Stimulated activated CD4-positive, alpha-beta T cell treated with anti-CD3 and anti-CD28 coated beads, Interleukin-1b, Interleukin-23, amount 100 ng/mL, for 24 hours (primary cell): ENCODE measurements at regions not wholly inside any gene's neighbourhood (a gene's known extent, or its start where the extent isn't known, plus 50 kb on each side); places are given as distances from the start of the nearest gene placed in this dataset.

Experiments used
- DNase-seq, 4 experiments: peaks; one replicate each; pipeline ENCODE4 v3.0.0-alpha.2; 2020; ENCODE audit warnings: low read depth in 4 of 4, low spot score in 1 of 4

- DNase-seq, result no peak
Observed at GRCh38 chr17:77454242-77455095, 313.7 kb downstream of the SEC14L1 start.

- no peak for DNase-seq
Observed at GRCh38 chr17:77455111-77455890, 314.5 kb downstream of the SEC14L1 start.

GRCh38 chr17:77455891-77456260 is 315.1 kb downstream of the SEC14L1 start:
- DNase-seq, result no peak

DNA sequence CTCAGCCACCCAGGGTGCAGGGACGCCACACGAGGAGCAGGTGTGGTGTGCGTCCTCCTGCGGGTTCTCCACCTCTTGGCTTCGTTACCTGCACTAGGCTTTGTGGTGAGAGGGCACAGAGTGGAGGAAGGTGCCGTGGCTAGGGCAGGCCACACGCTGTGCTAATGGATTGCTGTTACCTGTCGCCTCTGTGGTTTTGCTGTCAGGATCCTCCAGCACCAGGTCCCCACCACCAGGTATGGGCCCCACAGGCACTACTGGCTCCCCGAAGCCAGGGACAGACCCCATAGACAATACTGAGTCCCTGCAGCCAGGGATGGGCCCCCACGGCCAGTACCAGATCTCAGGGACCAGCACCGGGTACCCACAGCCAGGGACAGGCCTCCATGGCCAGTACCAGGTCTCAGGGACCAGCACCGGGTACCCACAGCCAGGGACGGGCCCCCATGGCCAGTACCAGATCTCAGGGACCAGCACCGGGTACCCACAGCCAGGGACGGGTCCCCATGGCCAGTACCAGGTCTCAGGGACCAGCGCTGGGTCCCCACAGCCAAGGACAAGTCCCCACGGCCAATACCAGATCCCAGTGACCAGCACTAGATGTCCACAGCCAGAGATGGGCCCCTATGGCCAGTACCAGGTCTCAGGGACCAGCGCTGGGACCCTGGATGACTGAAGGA is 315.6 kb downstream of the SEC14L1 start:
- no peak for DNase-seq

DNA sequence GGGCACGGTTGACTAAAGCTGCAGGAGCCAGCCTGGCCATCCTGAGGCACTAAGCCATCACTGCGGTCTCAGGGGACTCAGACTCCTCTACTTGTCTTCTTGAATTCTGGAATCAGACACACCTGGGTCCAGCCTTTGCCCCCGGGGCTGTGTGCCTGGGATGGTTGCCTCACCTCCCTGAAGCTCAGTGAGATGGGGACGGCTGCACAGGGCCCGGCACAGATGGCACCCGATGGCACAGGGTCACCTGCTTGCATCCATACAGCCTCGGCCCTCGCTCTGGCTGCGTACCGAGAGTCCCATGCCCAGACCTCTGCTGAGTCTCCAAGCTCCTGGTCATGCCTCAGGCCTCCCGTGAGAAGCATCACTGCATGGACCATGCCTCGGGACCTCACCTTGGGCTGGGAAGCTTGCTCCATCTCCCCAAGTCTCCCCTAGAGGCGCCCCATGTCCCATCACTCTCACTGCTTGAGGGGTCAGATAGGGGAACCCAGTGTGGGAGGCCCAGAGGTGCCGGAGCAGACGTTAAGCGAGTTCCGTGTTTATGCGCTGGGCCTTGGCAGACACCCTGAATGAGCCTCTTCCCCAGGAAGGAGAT is 316.3 kb downstream of the SEC14L1 start:
- no peak for DNase-seq

DNA sequence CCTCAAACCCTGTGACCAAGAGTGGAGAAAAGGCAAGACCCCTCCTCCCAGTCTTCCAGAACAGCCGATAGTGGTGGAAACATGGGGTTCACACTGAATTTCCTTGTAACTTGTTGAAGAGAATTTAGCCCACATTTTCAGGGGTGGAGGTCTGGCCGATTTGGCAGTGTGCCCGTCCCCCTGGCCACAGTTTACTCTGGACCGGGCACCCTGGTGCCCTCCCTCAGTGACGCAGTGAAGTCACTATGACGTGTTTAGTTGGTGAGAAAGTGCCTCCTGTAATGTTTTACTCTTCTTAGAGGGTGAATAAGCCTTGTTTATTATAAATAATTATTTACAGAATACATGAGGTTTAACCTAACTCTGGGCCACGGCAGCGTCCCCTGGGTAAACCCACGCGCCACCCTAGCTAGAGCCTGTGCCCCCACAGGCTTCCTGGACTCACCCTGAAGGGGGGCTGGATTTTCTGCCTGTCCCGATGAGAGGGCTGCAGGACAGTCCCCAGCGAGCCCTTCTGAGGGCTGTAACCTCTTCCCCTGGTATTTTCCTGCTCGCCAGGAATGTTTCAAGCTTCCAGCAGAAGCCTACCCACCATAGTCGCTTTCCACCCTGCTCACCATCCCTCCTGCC is 316.9 kb downstream of the SEC14L1 start:
- no peak for DNase-seq

GRCh38 chr17:77458202-77459017 is 317.6 kb downstream of the SEC14L1 start:
- DNase-seq, result no peak

GRCh38 chr17:77459018-77459755 is 318.4 kb downstream of the SEC14L1 start:
- DNase-seq, result no peak

DNA sequence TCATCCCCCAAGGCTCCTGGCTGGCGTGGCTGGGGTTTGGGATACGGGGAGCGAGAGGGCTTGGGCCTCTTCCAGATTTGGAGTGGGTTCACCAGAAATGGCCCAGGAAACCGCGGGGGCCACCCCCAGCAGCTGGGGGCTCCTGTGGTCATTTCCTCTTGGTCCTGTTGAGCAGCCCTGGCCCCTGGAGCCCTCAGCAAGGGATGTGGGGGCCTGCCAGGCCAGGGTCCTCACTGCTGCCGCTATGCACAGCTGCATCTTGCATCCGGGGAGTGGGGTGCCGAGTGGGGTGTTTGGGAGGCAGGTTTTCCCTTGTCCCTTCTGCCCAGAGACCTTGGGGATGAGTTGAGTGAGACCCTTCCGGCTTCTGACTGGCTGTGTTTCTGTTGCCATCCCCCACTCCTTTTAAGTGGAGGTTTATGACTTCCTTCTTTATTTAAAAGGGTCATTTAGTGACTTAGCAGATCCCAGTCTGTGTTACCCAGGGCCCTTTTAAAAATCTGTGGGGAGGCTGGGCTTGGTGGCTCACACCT is 319.8 kb downstream of the SEC14L1 start:
- DNase-seq, result no peak

- DNase-seq, result no peak
Observed at GRCh38 chr17:77461277-77462057, 320.7 kb downstream of the SEC14L1 start.

DNA sequence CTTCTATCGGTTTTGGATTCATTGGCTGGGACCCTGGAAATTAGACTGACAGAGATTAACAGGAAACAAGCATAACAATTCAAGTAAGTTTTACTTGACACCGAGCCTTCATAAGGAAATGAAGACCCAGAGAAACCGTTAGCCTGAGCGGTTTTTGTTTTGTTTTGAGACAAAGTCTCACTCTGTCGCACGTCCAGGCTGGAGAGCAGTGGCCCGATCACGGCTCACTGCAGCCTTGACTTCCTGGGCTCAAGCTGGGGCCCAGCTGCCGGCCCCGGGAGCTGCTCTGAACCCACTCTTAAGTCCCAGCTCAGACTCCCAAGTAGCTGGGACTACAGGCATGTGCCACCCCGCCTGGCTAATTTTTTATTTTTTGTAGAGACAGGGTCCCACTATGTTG is 321.3 kb downstream of the SEC14L1 start:
- no peak for DNase-seq

- DNase-seq, result no peak
Observed at GRCh38 chr17:77462553-77463497, 322.1 kb downstream of the SEC14L1 start.

GRCh38 chr17:77464988-77465357 is 324.2 kb downstream of the SEC14L1 start:
- no peak for DNase-seq

GRCh38 chr17:77465358-77466041 is 324.7 kb downstream of the SEC14L1 start:
- peak in 3 of 4 experiments; percentile 48 to 73 (median 64) for DNase-seq

- DNase-seq, result no peak
Observed at GRCh38 chr17:77466140-77466539, 325.4 kb downstream of the SEC14L1 start.

GRCh38 chr17:77466596-77467223 is 325.9 kb downstream of the SEC14L1 start:
- DNase-seq, result no peak
